ENCODE measurements at regions not wholly inside any gene's neighbourhood (a gene's known extent, or its start where the extent isn't known, plus 50 kb on each side); places are given as distances from the start of the nearest gene placed in this dataset.

DNA sequence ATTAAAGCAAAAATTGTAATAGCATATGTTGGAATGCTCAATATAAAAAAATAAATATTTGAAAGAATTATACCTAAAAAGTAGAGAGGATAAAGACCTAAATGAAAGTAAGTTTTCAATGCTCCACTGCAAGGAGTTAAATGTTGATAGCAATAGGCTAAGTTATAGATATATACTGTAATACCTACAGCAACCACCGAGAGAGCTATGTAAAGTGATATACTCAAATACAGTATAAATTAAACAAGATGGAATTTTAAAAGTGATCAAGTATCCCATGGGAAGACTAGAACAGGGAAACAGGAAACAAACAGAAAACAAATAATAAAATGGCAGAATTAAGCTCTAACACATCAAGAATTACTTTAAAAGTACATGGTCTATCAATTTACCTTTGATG, 73.9 kb downstream of the CASP3 start:
- no peak for ATAC-seq
- intact Hi-C loops (cut with DNase I): no loop called here
- no peak for DNase-seq

DNA sequence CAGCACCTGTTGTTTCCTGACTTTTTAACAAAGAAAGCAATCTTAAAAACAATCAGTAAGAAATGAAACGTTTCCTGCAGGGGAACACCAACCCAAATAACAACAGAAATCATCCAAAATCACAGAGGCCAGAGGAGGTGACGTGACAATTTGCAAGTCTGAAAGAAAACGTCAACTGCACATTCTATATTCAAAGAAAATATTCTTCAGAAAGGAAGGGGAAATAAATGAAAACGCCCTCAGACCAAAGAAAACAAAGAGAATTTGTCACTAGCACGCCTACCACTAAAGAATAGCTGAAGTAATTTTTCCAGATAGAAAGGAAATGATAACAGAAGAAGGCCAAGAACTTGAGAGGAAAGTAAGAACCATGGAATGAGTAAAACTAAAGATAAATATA, 74.4 kb downstream of the CASP3 start:
- no peak for ATAC-seq
- no peak for DNase-seq
- intact Hi-C loops (cut with DNase I): no loop called here

DNA sequence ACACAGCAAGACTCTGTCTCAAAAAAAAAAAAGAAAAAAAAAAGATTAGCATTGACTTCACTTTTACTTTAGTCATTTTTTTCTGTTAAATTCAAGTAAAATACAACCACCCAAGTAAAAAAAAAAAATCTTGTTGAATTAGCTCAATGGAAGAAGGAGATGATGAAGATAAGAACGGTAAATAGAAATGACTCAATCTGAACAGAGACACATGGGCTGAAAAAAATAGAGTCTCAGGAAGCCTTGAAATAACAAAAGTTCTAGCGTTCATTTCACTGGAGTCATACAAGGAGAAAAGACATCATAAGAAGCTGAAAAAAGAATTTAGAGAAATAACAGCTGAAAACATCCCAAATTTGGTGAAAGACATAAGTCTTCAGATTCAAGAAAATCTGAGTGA, 75.5 kb downstream of the CASP3 start:
- no peak for DNase-seq
- intact Hi-C loops (cut with DNase I): no loop called here
- no peak for ATAC-seq

DNA sequence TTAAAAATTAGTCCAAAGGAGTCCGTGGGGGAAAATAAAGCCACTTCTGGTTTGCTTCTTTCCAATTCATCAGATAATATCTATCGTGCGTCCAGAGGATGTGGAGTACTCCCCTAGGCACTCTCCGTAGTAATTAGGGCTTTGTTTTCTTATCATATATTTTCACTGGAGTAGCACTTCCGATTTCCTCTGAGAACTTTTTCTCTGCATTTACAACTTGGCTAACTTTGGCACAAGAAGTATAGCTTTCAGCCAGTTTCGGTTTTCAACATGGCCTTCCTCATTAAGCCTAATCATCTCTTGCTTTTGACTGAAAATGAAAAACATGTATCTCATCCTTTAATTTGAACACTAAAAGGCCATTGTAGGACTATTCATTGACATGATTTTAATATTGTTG, 80.5 kb downstream of the CASP3 start:
- intact Hi-C loops (cut with DNase I): no loop called here
- DNase-seq: no peak
- ATAC-seq: peak in 1 of 2 donors; percentile 34

DNA sequence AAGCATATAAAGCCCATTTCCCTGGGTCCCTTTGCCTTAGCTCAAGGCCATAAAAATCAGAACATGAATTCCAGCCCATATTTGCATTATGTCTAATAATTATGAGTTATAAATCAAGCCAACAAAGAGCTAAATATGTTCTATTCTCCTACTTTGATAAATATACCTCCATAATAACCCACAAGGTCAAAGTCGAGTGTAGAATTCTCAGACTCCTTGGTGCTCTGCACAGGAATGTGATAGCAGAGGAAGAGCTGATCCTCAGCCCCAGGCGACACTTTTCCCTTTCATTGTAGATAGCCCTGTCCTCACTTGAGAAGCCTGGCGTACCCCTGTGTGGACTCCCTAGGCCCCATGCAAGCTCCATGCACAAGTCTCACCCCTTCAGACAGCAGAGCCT, 85.6 kb downstream of the CASP3 start:
- DNase-seq (no peak), ATAC-seq (no peak)
- intact Hi-C loops (cut with DNase I): no loop called here

DNA sequence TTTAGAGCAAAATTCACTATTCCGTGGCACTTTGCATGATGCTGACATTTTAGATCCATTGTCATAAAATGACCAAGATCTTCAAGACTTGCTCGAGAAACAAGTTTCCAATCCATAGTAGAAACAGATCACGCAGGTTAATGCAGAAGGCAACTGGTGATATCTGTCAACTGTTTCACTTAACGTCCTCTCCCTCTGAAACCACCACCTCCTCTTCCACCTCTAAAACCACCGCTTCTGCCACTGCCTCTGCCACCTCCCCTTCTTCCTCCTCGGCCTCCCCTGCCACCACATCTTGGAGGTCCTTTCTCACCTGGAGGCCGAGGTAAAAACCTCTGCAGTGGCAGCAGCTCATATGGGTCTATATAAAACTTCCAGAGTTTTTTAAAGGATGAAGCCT, 84.6 kb upstream of the IRF2 start:
- no peak for ATAC-seq
- no peak for DNase-seq
- intact Hi-C loops (cut with DNase I): no loop called here

DNA sequence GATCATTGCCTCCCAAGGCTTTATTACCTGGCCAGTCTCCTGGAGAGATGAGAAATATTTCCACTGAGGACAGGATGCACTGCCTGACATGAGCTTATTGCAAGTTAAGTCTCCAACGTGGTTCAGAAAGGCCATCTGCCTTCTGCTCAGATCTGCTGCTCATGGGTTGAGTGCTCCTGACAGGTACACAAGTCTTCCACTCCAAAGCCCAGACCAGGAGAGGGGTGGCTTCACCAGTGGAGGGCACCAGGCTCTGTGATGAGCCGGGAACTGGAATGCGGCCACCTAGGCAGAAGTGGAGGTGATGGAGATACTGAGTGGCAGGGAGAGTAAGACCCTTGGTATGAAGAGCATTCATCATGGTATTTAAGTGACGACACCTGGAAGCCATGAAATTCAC, 79.5 kb upstream of the IRF2 start:
- ATAC-seq: no peak
- intact Hi-C loops (cut with DNase I): no loop called here
- no peak for DNase-seq

DNA sequence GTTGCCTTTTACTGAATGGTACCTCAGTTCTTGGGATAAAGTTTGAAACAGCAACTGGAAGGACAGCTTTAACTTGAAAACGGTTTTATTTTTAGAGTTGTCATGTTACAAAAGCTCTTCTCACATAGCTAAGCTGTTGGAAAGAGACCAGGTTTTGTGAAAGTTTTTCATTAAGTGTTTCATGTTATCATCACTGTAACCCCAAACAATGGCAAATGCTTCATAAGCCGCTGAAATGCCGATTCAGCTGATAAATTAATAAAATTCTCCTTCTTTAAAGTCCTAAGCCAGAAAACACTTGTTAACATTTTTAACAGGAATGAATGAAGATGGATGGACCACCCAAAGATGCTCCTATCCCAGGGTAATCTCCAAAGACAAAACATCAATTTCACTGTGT, 76.1 kb upstream of the IRF2 start:
- intact Hi-C loops (cut with DNase I): no loop called here
- DNase-seq: no peak
- ATAC-seq: no peak

DNA sequence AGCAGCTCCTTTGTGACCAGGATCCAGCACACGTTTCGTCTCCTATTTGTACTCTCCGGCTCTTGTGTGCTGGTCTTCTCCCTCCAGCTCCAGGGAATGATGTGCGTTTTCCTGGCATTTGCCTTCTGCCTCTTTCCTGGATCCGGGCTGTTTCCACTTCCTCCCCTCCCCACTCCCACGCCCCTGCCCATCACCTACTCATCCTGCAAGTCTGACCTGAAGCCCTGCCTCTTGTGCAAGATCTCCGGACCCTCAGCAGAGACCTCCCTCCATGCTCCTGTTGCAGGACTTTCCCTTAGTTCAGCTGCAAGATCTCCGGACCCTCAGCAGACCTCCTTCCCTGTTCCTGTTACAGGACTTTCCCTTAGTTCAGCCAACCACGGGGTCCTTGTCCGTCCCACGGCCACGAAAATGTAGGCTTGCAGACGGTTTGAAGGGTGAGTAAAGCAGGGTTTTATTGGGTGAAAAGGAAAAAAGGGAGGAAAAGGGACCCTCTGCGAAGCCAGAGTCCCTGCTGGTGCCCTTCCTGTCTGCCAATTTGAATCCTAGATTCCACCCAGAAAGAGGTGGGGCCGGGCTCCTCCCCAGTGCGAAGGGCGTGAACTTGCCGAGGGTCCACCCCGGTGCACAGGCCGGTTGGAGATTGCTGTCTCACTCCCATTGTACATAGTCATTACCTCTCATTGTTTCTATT, 74.4 kb upstream of the IRF2 start:
- intact Hi-C loops (cut with DNase I): no loop called here
- ATAC-seq: no peak
- no peak for DNase-seq

DNA sequence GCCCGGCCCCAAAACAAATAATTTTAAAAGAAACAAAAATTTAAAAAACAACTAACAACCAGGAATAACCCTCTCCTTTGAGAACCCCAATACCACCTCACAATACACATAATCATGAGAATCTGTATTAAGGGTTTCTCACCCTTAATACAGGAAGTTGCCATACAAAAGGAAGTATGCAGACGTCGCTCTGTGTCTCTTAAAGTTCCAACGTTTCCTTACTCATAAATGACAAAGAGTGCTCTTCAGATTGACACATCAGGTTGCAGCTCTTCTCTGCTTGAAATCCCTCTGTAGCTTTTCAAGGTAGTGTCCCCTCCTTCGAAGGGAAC, 73.9 kb upstream of the IRF2 start:
- ATAC-seq: no peak
- DNase-seq: no peak
- intact Hi-C loops (cut with DNase I): no loop called here

DNA sequence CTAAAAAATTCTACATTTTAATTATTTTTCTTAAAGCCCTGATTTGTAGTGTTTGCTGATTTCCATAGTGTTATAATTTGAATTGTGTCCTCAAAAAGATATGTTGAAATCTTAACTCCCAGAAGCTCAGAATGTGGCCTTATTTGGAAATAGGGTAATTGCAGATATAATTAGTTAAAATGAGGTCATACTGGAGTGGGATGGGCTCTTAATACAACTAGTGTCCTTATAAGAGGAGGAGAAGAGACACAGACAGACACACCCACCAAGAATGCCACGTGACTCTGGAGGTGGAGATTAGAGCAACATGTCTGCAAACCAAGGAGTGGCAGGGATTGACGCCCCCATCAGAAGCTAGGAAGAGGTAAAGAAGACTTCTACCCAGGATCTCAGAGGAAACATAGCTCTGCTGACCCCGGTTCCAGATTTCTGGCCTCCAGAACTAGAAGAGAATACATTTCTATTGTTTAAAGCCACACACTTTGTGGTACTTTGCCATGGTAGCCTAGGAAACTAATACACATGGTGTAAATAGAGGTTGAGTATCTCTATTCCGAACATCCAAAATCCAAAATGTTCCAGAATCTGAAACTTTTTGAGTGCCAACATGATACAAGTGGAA, 70.5 kb upstream of the IRF2 start:
- ATAC-seq: no peak
- intact Hi-C loops (cut with DNase I): loop anchor here in 1 of 2 donors (5.0 kb wide), 1 partner anchor 258 kb away; no protein-coding TSS in a partner anchor
- no peak for DNase-seq

DNA sequence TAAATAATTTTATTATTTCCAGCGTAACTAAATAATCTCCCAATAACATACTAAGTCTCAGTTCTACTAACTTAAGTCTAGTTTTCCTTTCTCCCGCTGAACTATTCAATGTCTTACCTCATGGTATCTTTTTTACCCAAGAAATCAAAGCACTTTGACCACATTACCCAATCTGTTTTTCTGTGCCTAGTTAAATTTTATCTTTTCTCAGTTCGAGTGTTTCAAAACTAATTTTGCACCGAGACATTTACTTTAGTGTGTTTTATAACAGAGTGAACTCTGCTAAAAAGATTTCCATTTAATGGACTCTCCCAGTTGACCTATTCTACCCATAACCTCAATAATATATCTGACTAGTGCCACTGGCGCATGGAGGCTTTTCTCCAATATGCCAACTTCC, 67.6 kb upstream of the IRF2 start:
- DNase-seq (no peak), ATAC-seq (no peak)
- intact Hi-C loops (cut with DNase I): loop anchor here in 1 of 2 donors (5.0 kb wide), 1 partner anchor 255 kb away; no protein-coding TSS in a partner anchor

DNA sequence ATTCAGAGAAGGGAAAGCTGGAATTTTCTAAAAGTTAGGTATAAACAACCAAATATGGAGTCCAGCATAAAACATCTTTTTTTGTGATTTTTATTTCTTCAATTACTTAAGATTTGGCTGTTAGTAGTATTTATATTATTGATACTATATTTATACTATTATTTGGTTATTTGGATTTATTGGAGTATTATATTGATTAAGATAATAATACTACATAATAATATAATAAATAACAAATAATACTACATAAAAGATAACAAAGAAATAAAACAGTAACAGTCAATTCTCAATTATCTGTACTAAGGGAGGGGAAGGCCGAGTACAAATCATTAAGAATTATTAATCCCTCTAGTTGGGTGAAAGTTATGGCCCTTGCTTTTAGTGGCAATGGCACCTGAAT, 66.0 kb upstream of the IRF2 start:
- intact Hi-C loops (cut with DNase I): loop anchor here in 1 of 2 donors (5.0 kb wide), 1 partner anchor 253 kb away; no protein-coding TSS in a partner anchor
- DNase-seq (no peak), ATAC-seq (no peak)

DNA sequence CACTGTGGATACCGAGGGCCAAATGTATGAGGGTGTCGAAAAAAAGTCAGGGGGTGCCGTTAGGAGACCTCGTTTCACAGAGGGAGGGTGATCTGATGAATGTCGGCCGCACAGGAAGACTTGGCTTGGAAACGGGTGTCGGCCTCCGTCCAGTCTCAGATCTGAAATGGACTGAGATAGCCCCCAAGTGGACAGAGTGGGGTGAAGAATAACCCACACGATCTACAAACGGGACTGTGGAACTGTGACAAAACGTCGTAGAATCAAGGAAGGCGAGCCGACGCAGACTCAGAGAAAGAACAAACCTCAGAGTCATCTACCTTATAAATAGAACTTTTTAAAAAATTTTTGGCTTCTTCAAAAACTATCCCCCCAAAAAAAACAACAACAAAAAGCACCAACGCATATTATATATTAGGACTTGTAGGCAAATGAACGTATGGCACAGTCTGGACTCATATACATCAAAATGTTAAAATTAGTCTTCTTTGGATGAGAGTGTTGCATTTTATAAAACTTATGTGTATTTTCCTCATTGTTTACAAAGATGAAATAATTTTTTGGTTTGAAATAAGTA, 63.8 kb upstream of the IRF2 start:
- ATAC-seq (peak; percentile 92 to 95), DNase-seq (peak; percentile 89)
- intact Hi-C loops (cut with DNase I): loop anchor here (2.0 to 10.0 kb wide), 6 partner anchors 109 to 273 kb away; partner anchors contain the start of genes CASP3 (in 1 of the 2) and PRIMPOL (in 1 of the 2)

DNA sequence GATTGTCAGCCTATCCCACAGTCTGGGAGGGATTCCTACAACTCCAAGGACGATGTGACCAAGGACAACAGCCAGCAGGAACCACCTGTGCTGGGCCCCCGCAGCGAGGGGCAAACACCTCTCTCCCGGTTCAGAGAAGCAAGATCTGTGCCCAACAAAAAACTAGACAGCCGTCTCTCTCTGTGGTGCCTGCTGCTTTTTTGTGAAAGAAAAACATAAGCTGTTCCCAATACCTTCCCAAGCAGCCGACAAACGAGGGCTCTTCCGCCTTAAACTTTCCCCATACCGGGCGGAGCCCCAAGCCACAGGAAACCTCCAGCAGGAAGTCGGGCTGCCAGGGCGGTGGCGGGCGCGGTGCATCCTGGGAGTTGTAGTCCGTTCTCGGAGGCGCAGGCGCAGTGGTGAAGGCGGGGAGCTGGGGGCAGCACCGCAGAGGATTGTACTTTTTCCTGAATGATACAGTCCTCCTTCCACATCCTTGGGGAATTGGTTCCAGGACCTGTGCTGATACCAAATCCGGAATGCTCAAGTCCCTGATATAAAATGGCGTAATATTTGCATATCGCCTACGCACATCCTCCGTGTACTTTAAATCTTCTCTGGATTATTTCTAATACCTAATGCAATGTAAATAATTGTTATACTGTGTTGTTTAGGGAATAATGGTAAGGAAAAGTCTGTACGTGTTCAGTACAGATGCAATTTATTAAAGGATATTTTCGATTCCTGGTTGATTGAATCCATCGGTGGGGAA, 63.1 kb upstream of the IRF2 start:
- intact Hi-C loops (cut with DNase I): loop anchor here (1.0 to 10.0 kb wide), 8 partner anchors 63 to 273 kb away; partner anchors contain the start of genes CASP3 (in 1 of the 2), IRF2 (in 1 of the 2) and PRIMPOL (in 1 of the 2)
- ATAC-seq (peak; percentile 96 to 98), DNase-seq (peak; percentile 97)

DNA sequence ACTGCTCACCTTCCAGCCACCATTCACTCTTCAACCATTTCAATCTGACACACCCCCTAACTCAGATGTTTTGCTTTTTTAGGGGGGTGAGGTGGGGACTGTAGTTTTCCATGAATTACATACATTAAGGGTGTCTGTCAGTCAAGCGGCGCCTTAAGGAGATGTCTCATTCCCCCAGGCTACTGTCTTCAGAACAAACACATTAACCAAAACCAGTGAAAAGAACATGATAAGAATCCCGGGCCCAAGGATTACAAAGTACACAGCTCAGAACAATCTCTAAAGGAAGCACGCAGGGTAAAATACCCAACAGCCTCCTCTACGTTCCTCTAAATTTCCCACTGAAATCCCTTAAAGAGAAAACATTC, 62.5 kb upstream of the IRF2 start:
- DNase-seq: no peak
- intact Hi-C loops (cut with DNase I): loop anchor here (1.0 to 10.0 kb wide), 7 partner anchors 63 to 250 kb away; partner anchors contain the start of genes CASP3 (in 1 of the 2), IRF2 (in 1 of the 2) and PRIMPOL (in 1 of the 2)
- peak in 1 of 2 donors; percentile 4 for ATAC-seq

DNA sequence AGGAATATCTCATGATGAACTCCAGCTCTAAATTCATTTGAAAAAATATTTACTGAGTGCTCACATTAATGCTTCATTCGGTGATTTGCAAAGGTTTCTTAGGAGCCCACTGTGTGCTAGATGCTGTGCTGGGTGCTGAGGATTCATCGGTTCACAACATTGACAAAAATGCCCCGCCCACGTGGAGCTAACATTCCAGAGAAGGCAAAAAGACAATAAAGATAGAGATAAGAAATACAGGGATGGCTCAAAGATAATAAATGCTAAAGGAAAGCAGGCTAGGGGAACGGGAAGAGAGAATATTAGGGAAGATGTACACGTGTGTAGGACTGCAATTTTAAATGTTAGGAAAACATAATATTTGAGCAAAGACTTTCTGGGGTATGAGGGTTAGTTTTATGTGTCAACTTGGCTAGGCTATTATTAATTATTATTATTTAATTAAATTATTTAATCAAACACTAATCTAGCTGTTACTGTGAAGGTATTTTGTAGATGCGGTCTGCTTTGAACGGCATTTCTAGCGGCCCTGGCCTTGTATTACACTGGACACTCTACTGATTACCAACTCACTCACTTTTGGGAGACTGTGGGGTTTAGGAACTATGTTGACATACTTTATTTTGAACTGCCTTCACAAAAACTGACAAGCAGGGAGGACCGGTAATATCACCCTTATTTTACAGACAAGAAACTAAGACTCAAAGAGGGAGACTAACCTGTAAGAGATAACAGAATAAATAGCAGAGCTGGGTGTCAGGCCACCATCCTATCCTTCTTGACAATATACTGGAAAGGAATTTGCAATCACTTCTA, 61.9 kb upstream of the IRF2 start:
- DNase-seq (no peak), ATAC-seq (no peak)
- intact Hi-C loops (cut with DNase I): loop anchor here (2.0 to 10.0 kb wide), 6 partner anchors 65 to 249 kb away; partner anchors contain the start of genes CASP3 (in 1 of the 2) and PRIMPOL (in 1 of the 2)

DNA sequence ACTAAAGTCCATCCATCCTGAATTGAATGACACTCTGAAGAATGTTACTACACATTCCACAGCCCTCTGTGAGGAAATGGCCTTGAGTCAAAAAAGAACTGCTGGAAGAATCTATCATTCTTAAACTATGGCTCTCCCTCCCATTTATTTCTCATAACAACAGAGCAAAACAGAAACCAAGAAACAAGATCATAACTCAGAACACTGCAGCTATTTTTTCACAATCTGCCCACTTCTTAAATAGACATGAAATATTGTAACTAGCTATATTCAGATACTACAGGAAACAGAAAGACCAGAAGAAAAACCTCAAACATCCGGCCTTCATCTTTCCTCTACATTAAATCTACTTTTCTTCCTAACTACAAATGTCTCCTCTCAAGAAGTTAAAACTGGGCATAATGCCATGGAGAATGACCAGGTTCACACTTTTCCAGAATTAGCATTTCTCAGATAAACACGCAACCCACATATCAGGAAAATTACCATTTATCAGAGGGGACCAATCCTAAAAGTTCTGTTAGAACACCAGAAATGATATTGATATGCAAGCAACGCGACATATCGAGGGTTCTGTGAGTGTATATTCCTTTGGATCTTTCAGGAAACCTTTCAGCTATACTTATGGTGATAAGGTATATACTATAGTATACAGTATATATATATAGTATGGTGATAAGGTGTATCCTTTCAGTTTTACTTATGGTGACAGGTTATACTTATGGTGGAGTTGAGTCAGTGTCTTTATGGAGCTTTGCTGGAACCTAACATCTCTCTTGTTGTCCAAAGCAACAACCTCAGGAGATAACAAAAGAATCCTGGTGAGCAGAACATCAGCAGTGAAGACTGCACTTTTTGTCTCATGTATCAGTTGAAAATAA, 60.4 kb upstream of the IRF2 start:
- intact Hi-C loops (cut with DNase I): loop anchor here (5.0 to 10.0 kb wide), 5 partner anchors 113 to 247 kb away; partner anchors contain the start of genes CASP3 (in 1 of the 2) and PRIMPOL (in 1 of the 2)
- DNase-seq: no peak
- no peak for ATAC-seq

Data from left cardiac atrium (tissue), 4 donors.